ENCODE measurements at regions not wholly inside any gene's neighbourhood (a gene's known extent, or its start where the extent isn't known, plus 50 kb on each side); places are given as distances from the start of the nearest gene placed in this dataset.

GRCh38 chr2:10236571-10237391 lies 65.9 kb upstream of the HPCAL1 start:
- no peak overlapping the region for H4K91ac ChIP-seq (ENCODE audit: insufficient read length, low read depth, low read length)
- Mint-ChIP-seq H3K9me3 (peaks cover 0 to 1% of the 10 kb centered on the region in 2 experiments; a peak in 2 of 5 replicates), H3K27me3 (ENCODE audit: low read depth) (peaks cover 6% of the 10 kb centered on the region; the same call in 1 of the 2 replicates), H3K4me1 (peaks cover 2 to 4% of the 10 kb centered on the region in 2 experiments; a peak in 2 of 4 replicates), H3K27ac (no peak overlapping the region), H3K4me3 (no peak overlapping the region), H3K36me3 (ENCODE audit: insufficient read depth in 1 of 3, low read depth in 3 of 3) (no peaks in the 10 kb centered on the region)
- no peak overlapping the region for H3T11ph ChIP-seq (ENCODE audit: low read length)
- no peak for DNase-seq
- H3K14ac ChIP-seq (ENCODE audit: insufficient read depth, low read length) = no peak overlapping the region; the same call in 1 of the 2 replicates
- no peak overlapping the region for H3K56ac ChIP-seq (ENCODE audit: insufficient read length, low read depth, low read length)
- WGBS (ENCODE audit: extremely low coverage, insufficient read length, low lambda C conversion rate) = no CpG with 5 or more reads among the region's 10 CpGs
- H3K27me3 ChIP-seq (ENCODE audit: insufficient read depth, low read length) = no peaks in the 10 kb centered on the region
- no peaks in the 10 kb centered on the region for H3K4me1 ChIP-seq (ENCODE audit: insufficient read depth, low read length)
- H2BK120ac ChIP-seq (ENCODE audit: low read depth, low read length, poor library complexity, severe bottlenecking) = no peak overlapping the region
- no peaks in the 10 kb centered on the region for H3K9me3 ChIP-seq (ENCODE audit: control insufficient read depth, low read depth, low read length)
- no peak overlapping the region for H2BK15ac ChIP-seq (ENCODE audit: low read depth, low read length)
- no peaks in the 10 kb centered on the region for H3K79me2 ChIP-seq (ENCODE audit: insufficient read depth, low read length)
- no peak overlapping the region for H2AK5ac ChIP-seq (ENCODE audit: insufficient read length, low read length)
- no peak overlapping the region for H2AFZ ChIP-seq (ENCODE audit: low read length)
- H3K18ac ChIP-seq (ENCODE audit: insufficient read length, low read depth, low read length) = no peak overlapping the region
- no peak overlapping the region for H3K23ac ChIP-seq (ENCODE audit: insufficient read length, low read depth, low read length)
- H3K4ac ChIP-seq (ENCODE audit: low read depth, low read length) = no peak overlapping the region
- no peaks in the 10 kb centered on the region for H3K23me2 ChIP-seq (ENCODE audit: insufficient read length, low read depth, low read length, poor library complexity, severe bottlenecking)
- no peak overlapping the region for H4K8ac ChIP-seq (replicated peaks; ENCODE audit: insufficient read length, low read depth, low read length)
- H3K4me2 ChIP-seq (ENCODE audit: insufficient read depth, insufficient read length, low read length) = no peak overlapping the region
- no peak overlapping the region for H3K27ac ChIP-seq (ENCODE audit: insufficient read length, low read depth, low read length)
- no peak overlapping the region for H2BK20ac ChIP-seq (ENCODE audit: low read depth, low read length, poor library complexity, severe bottlenecking)
- no peaks in the 10 kb centered on the region for H4K20me1 ChIP-seq (ENCODE audit: control insufficient read depth, insufficient read depth, insufficient read length)
- no peak for TF ChIP-seq CTCF (conservative IDR thresholded peaks at IDR 0.05)
- no peaks in the 10 kb centered on the region for H3K79me1 ChIP-seq (ENCODE audit: insufficient read depth, low read depth, low read length, poor library complexity, severe bottlenecking)
- no peak overlapping the region for H4K5ac ChIP-seq (ENCODE audit: insufficient read length, low read depth, low read length)
- no peak overlapping the region for H2BK5ac ChIP-seq (ENCODE audit: insufficient read length, low read length)
- H2BK12ac ChIP-seq (ENCODE audit: insufficient read length, low read depth, low read length) = no peak overlapping the region
- H3K9ac ChIP-seq (ENCODE audit: extremely low read depth, insufficient read length, low read length) = no peak overlapping the region
